ENCODE measurements at regions not wholly inside any gene's neighbourhood (a gene's known extent, or its start where the extent isn't known, plus 50 kb on each side); places are given as distances from the start of the nearest gene placed in this dataset.

DNA sequence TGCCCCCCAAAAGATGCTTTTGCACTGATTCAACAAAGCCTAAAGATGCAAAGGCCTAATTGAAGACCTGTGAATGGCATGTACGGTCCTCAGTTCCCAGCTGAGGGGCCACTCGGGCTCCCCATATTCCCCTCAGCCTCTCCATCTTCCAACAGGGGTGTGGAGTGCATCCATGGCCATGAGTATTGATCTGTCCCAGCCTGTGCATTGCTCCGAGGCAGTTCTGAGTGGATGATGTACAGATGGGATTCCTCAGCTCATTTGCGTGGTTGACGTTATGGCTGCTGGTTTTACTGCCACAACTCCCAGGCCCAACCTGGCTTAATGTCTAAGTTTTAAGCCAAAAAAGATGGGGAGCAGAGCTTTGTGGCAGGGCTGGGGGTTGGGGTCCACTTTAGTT lies 162.7 kb upstream of the ZNF267 start:
- Histone ChIP-seq H2AFZ (ENCODE audit: low read depth, low read length) (no peak overlapping the region), H3K4me3 (ENCODE audit: low read length) (no peak overlapping the region), H3K36me3 (replicated peaks; ENCODE audit: low read depth, low read length) (peaks cover 17% of the 10 kb centered on the region), H3K27me3 (ENCODE audit: low read depth, low read length) (no peaks in the 10 kb centered on the region), H3K27ac (ENCODE audit: low read length) (no peak overlapping the region), H4K20me1 (ENCODE audit: insufficient read depth, low read length) (peaks cover 18% of the 10 kb centered on the region), H3K9me3 (ENCODE audit: insufficient read depth, low read length) (no peaks in the 10 kb centered on the region), H3K4me2 (ENCODE audit: low read length) (no peak overlapping the region), H3K9ac (ENCODE audit: low read length) (no peak overlapping the region), H3K79me2 (ENCODE audit: low read length) (peaks cover 20% of the 10 kb centered on the region), H3K4me1 (ENCODE audit: low read length) (peaks cover 25% of the 10 kb centered on the region)
- no peak for TF ChIP-seq EZH2phosphoT487 (IDR thresholded peaks at IDR 0.05; ENCODE audit: low read depth)
- TF ChIP-seq, protein P1, sequence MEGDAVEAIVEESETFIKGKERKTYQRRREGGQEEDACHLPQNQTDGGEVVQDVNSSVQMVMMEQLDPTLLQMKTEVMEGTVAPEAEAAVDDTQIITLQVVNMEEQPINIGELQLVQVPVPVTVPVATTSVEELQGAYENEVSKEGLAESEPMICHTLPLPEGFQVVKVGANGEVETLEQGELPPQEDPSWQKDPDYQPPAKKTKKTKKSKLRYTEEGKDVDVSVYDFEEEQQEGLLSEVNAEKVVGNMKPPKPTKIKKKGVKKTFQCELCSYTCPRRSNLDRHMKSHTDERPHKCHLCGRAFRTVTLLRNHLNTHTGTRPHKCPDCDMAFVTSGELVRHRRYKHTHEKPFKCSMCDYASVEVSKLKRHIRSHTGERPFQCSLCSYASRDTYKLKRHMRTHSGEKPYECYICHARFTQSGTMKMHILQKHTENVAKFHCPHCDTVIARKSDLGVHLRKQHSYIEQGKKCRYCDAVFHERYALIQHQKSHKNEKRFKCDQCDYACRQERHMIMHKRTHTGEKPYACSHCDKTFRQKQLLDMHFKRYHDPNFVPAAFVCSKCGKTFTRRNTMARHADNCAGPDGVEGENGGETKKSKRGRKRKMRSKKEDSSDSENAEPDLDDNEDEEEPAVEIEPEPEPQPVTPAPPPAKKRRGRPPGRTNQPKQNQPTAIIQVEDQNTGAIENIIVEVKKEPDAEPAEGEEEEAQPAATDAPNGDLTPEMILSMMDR (IDR thresholded peaks at IDR 0.05; ENCODE audit: low read depth, low read length) = no peak

DNA sequence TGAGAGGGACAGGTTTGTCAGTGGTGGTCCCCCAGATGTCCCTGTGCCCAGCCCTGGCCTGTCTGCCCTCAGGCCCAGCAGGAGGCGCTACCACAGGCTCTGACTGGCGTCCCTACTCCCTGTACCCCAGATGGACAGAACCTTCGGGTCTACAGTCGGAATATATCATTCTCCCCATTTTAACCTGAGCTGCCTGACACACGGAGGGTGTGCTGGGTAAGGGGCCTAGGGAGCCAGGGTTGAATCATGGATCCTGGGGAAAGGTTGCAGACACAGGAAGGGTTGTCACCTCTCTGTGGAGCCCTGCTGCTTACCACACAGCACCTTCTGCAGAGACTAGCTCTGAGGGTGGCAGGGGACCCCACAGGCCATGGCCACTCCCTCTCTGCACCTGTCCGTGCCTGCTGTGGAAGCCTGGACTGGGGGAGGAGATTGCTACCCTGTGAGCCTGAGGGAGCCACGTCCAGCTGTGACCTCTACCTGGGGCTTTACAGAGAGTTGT lies 162.2 kb upstream of the ZNF267 start:
- no peaks in the 10 kb centered on the region for H3K27me3 ChIP-seq (ENCODE audit: low read depth, low read length)
- H2AFZ ChIP-seq (ENCODE audit: low read depth, low read length) = no peak overlapping the region
- peaks cover 24% of the 10 kb centered on the region for H3K79me2 ChIP-seq (ENCODE audit: low read length)
- H3K4me2 ChIP-seq (ENCODE audit: low read length) = no peak overlapping the region
- peaks cover 24% of the 10 kb centered on the region for H4K20me1 ChIP-seq (ENCODE audit: insufficient read depth, low read length)
- H3K4me1 ChIP-seq (ENCODE audit: low read length) = peaks cover 26% of the 10 kb centered on the region
- no peak for TF ChIP-seq EZH2phosphoT487 (IDR thresholded peaks at IDR 0.05; ENCODE audit: low read depth)
- TF ChIP-seq, protein P1 (IDR thresholded peaks at IDR 0.05; ENCODE audit: low read depth, low read length) = peak; percentile 15; the same call in 1 of the 2 replicates
- peaks cover 22% of the 10 kb centered on the region for H3K36me3 ChIP-seq (replicated peaks; ENCODE audit: low read depth, low read length)
- no peak overlapping the region for H3K4me3 ChIP-seq (ENCODE audit: low read length)
- no peak overlapping the region for H3K27ac ChIP-seq (ENCODE audit: low read length)
- no peak overlapping the region for H3K9ac ChIP-seq (ENCODE audit: low read length)
- H3K9me3 ChIP-seq (ENCODE audit: insufficient read depth, low read length) = no peaks in the 10 kb centered on the region

DNA sequence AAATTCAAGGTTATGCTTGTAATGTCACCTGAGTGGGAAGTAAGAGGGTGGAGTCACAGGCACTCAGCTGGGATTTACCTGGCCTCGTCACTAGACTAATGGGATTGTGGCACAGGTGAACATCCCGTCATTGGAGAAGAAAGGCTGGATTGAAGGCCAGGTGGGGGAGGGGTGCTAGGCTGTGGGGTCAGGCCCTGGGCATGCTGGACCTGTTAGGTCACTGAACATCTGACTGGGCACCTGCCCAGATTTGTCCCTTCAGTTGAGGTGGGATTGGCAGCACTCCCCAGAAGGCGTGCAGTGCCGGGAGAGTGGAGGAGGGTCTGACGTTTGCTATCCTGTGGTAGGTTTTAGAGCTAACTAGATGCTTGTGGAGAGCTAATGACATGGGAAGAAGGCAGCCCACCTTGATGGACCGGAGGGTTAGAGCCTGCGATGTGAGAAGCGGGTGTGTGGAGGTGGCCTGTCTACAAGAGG lies 161.5 kb upstream of the ZNF267 start:
- Histone ChIP-seq H4K20me1 (ENCODE audit: insufficient read depth, low read length) (peaks cover 29% of the 10 kb centered on the region), H3K9me3 (ENCODE audit: insufficient read depth, low read length) (no peaks in the 10 kb centered on the region), H3K27ac (ENCODE audit: low read length) (no peak overlapping the region), H3K36me3 (replicated peaks; ENCODE audit: low read depth, low read length) (peaks cover 26% of the 10 kb centered on the region), H3K4me1 (ENCODE audit: low read length) (peaks cover 26% of the 10 kb centered on the region), H3K27me3 (ENCODE audit: low read depth, low read length) (no peaks in the 10 kb centered on the region), H3K79me2 (ENCODE audit: low read length) (peaks cover 24% of the 10 kb centered on the region), H2AFZ (ENCODE audit: low read depth, low read length) (no peak overlapping the region), H3K9ac (ENCODE audit: low read length) (no peak overlapping the region), H3K4me3 (ENCODE audit: low read length) (no peak overlapping the region), H3K4me2 (ENCODE audit: low read length) (no peak overlapping the region)
- no peak for TF ChIP-seq EZH2phosphoT487 (IDR thresholded peaks at IDR 0.05; ENCODE audit: low read depth)
- TF ChIP-seq, protein P1 (IDR thresholded peaks at IDR 0.05; ENCODE audit: low read depth, low read length) = no peak

DNA sequence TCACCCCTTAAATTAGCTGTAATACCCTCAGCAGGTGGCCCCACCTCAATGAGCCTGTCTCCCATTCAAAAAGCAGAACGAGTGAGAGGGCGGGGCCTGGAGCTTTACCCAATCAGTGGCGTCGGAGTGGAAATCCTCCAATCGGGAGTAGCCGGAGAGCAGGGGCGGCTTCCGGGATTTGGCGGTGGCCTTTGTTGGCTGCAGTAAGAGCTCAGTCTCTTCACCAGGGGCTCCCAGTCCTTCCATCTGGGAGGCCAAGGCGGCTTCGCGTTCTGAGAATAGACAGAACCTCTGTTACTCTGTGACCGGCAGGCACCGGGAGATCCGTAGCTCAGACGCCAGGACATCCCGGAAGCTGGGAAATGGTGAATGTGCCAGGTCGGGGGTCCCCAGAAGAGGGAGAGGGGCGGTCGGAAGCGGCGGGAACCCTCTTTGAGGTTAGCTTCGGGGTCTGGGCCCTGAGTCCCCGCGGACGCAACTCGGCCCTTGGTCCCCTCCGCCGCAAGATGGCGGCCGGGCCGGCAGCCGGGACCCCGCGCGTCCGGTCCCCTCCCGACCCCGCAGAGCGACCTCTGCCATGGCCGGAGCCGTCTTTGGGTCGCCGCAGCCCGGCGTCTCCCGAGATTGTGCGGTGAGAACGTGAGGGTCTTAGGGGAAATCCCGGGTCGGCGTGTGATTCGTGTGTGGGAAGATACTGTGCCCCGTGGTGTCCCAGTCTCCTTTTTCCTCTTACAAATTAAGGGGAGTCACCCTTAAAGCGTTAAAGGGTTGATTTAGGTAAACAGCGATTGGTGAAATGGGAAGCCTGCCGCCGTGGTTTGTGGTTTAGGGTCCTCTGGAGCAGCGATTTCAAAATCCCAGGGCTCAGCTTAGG lies 160.3 kb upstream of the ZNF267 start:
- no peak for TF ChIP-seq EZH2phosphoT487 (IDR thresholded peaks at IDR 0.05; ENCODE audit: low read depth)
- TF ChIP-seq, protein P1 (IDR thresholded peaks at IDR 0.05; ENCODE audit: low read depth, low read length) = no peak
- no peaks in the 10 kb centered on the region for H3K9me3 ChIP-seq (ENCODE audit: insufficient read depth, low read length)
- H3K4me3 ChIP-seq (ENCODE audit: low read length) = peak overlapping the region; percentile 91
- no peaks in the 10 kb centered on the region for H3K27me3 ChIP-seq (ENCODE audit: low read depth, low read length)
- H2AFZ ChIP-seq (ENCODE audit: low read depth, low read length) = peak overlapping the region; percentile 57; the same call in 1 of the 2 replicates
- peak overlapping the region; percentile 93 for H3K9ac ChIP-seq (ENCODE audit: low read length)
- H4K20me1 ChIP-seq (ENCODE audit: insufficient read depth, low read length) = peaks cover 36% of the 10 kb centered on the region
- H3K79me2 ChIP-seq (ENCODE audit: low read length) = peaks cover 24% of the 10 kb centered on the region
- H3K4me1 ChIP-seq (ENCODE audit: low read length) = peaks cover 26% of the 10 kb centered on the region
- peaks cover 25% of the 10 kb centered on the region for H3K36me3 ChIP-seq (replicated peaks; ENCODE audit: low read depth, low read length)
- H3K27ac ChIP-seq (ENCODE audit: low read length) = peak overlapping the region; percentile 64
- peak overlapping the region; percentile 90 for H3K4me2 ChIP-seq (ENCODE audit: low read length)

Measured in OCI-LY3 (cell line).